Lower leg skin (tissue), 3 donors: ENCODE measurements at regions not wholly inside any gene's neighbourhood (a gene's known extent, or its start where the extent isn't known, plus 50 kb on each side); places are given as distances from the start of the nearest gene placed in this dataset.

Experiments
- POLR2A ChIP-seq, 2 donors: fragments of 450-650 bp; IDR thresholded peaks; one replicate each; pipeline ENCODE4 v1.6.1; 2016 to 2017; ENCODE audit warnings: antibody characterized with exemption in 2 of 2, mild to moderate bottlenecking in 1 of 2, moderate library complexity in 1 of 2
- TF ChIP-seq, protein P1 (sequence below), 3 donors: fragments of 450-650 bp; IDR thresholded peaks; one replicate each; pipeline ENCODE4 v1.5.1; 2016; ENCODE audit warnings: antibody characterized with exemption in 3 of 3, mild to moderate bottlenecking in 3 of 3, moderate library complexity in 2 of 3

GRCh38 chr12:123078120-123078465 is 72.8 kb downstream of the PITPNM2 start:
- TF ChIP-seq, protein P1, sequence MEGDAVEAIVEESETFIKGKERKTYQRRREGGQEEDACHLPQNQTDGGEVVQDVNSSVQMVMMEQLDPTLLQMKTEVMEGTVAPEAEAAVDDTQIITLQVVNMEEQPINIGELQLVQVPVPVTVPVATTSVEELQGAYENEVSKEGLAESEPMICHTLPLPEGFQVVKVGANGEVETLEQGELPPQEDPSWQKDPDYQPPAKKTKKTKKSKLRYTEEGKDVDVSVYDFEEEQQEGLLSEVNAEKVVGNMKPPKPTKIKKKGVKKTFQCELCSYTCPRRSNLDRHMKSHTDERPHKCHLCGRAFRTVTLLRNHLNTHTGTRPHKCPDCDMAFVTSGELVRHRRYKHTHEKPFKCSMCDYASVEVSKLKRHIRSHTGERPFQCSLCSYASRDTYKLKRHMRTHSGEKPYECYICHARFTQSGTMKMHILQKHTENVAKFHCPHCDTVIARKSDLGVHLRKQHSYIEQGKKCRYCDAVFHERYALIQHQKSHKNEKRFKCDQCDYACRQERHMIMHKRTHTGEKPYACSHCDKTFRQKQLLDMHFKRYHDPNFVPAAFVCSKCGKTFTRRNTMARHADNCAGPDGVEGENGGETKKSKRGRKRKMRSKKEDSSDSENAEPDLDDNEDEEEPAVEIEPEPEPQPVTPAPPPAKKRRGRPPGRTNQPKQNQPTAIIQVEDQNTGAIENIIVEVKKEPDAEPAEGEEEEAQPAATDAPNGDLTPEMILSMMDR (IDR thresholded peaks at IDR 0.05): no peak
- no peak for TF ChIP-seq POLR2A (IDR thresholded peaks at IDR 0.05)
